PFSK-1 (cell line): ENCODE measurements at regions not wholly inside any gene's neighbourhood (a gene's known extent, or its start where the extent isn't known, plus 50 kb on each side); places are given as distances from the start of the nearest gene placed in this dataset.

Source experiments
- POLR2AphosphoS5 ChIP-seq: IDR thresholded peaks from 2 replicates; pipeline ENCODE4 v1.6.1; 2012; ENCODE audit warnings: low read depth, mild to moderate bottlenecking, control low read depth, low read length, moderate library complexity
- SIN3A ChIP-seq: IDR thresholded peaks from 2 replicates; pipeline ENCODE4 v1.6.1; 2012; ENCODE audit warnings: mild to moderate bottlenecking, low read length, moderate library complexity, borderline replicate concordance; ENCODE audit not compliant: insufficient read depth

GRCh38 chr9:32117291-32117690 lies 267.2 kb upstream of the ACO1 start:
- TF ChIP-seq SIN3A (no peak), POLR2AphosphoS5 (no peak)
